GM19468 (cell line): ENCODE measurements at regions not wholly inside any gene's neighbourhood (a gene's known extent, or its start where the extent isn't known, plus 50 kb on each side); places are given as distances from the start of the nearest gene placed in this dataset.

Experiments
- ATAC-seq: cut with Tn5 transposase; IDR thresholded peaks from one replicate; pipeline ENCODE4 v1.9.1; 2021; ENCODE audit warnings: mild to moderate bottlenecking, moderate library complexity, moderate number of reproducible peaks; ENCODE audit not compliant: unreplicated experiment; ENCODE audit errors: extremely low read depth

DNA sequence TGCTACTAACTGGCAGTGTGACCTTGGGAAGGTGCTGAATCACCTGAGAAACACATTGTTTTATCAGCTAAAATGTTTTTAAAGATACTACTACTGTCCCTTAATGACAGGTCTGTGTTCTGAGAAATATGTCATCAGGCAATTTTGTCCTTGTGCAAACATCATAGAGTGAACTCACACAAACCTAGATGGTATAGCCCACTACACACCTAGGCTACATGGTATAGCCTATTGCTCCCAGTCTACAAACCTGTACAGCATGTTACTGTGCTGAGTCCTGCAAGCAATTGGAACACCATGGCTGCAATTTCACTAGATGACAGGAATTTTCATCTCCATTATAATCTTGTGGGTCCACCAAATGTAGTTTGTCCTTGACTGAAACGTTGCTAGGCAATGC lies 101.3 kb upstream of the GUCY1A1 start:
- no peak for ATAC-seq

DNA sequence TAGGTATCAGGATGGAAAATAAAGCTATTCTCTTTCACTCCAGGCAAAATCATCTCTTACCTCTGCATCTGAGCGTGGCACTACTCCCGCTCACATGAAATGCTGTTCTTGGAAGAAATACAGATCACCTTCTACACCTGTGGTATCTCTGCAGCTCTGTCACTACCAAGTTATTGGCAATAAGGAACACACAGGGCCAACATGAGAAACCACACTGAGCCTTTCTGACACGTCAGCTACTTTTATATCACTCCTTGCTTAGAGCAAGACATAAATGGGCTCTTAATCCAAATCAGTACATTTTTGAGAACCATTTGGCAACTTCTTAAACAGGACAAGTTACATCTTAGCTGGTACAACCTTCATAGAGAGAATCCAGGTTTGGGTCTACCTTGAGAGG lies 101.8 kb upstream of the GUCY1A1 start:
- ATAC-seq, result no peak

GRCh38 chr4:155564086-155564485 lies 102.6 kb upstream of the GUCY1A1 start:
- no peak for ATAC-seq

- ATAC-seq, result no peak
These were observed 106.7 kb upstream of the GUCY1A1 start for GRCh38 chr4:155559915-155560314.

GRCh38 chr4:155552180-155552579 lies 114.5 kb upstream of the GUCY1A1 start:
- no peak for ATAC-seq

GRCh38 chr4:155548173-155548572 lies 118.5 kb upstream of the GUCY1A1 start:
- no peak for ATAC-seq

GRCh38 chr4:155546451-155546850 lies 120.2 kb upstream of the GUCY1A1 start:
- ATAC-seq, result no peak

DNA sequence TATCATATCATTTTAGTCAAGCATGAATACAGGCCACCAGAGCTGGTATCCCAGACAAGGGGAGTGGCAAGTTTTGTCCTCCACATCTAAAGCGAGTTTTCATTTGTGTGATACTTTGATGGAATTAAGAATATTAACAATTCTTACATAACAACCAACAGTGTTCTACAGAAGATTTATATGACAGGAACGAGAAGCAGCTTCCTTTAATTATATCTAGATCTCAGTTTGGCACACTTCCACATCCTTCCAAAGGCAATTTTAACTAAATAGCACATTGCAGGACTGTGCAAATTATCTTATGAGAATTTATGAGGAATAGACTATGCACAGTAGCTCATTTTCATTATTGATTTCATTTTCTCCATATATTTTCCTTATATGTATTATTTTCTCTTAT lies 121.2 kb upstream of the GUCY1A1 start:
- no peak for ATAC-seq

GRCh38 chr4:155544547-155544946 lies 122.1 kb upstream of the GUCY1A1 start:
- no peak for ATAC-seq

DNA sequence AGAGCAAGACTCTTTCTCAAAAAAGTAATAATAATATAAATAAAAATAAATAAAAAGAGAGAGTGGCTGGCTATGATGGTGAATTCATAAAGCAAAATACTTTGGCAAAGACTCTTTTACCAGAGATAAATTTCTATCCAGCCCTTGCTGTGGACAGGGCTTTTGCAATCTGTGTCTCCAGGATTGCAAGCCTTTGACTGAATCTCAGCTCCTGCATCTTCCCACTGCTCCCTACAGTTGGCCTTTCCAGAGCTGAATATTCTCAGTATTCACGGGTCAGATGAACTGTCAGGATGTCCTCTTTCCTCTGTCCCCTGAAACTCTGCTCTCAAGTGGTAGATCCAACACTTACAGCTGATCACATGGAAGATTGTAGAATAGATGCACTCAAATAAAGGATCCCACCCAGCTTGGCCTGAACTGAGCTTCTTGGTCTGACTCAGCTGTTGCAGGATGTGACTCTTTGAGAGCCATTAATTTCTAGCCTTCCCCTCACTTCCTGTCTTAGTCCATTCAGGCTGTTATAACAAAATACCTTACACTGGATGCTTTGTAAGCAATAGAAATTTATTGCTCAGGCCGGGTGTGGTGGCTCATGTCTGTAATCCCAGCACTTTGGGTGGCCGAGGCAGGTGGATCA lies 123.4 kb upstream of the GUCY1A1 start:
- ATAC-seq, result peak; percentile 32

DNA sequence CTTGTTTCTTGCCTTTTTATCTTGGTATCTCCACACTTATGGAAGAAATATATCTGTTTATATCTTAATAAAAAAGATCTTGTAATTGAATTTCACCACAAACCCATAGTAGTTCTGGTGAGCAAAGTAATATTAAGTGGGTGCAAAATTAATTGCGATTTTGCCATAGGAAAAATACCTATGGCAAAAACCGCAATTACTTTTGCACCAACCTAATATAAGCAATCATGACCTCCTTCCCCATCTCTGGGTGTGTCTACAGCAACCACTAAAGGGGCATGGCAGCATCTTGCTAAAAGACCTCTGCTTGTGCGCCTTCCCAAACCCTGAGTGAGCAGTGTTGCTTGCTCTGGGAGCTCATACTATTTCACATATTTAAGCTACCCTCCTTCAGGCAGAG lies 124.2 kb upstream of the GUCY1A1 start:
- no peak for ATAC-seq

DNA sequence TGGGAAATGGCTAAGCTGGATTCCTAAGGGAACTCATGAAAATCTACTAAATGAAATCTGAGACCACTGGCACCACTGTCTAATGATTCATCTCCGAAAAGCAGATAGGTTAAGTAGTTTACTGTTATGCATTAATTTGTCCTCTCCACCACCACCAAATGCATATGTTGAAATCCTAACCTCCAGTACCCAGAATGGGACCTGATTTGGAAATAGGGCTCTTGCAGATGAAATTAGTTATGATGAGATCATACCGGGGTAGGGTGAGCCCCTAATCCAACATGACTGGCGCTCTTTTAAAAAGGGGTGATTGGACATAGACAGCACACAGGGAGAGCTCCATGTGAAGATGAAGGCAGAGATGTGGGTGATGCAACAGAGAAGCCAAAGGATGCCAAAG lies 124.9 kb upstream of the GUCY1A1 start:
- no peak for ATAC-seq

DNA sequence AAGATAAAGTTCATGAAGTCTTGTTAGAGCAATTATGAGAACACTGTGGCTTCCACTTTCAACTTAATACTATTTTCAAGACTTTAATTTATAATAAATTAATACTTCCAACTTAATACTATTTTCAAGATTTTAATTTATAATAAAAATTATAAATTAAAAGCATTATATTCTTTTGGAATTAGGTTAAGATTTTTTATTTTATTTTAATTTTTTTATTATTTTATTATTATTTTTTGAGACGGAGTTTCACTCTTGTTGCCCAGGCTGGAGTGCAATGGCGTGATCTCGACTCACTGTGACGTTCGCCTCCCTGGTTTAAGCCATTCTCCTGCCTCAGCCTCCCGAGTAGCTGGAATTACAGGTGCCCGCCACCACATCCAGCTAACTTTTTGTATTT lies 126.0 kb upstream of the GUCY1A1 start:
- no peak for ATAC-seq

GRCh38 chr4:155539746-155540145 lies 126.9 kb upstream of the GUCY1A1 start:
- ATAC-seq, result no peak

DNA sequence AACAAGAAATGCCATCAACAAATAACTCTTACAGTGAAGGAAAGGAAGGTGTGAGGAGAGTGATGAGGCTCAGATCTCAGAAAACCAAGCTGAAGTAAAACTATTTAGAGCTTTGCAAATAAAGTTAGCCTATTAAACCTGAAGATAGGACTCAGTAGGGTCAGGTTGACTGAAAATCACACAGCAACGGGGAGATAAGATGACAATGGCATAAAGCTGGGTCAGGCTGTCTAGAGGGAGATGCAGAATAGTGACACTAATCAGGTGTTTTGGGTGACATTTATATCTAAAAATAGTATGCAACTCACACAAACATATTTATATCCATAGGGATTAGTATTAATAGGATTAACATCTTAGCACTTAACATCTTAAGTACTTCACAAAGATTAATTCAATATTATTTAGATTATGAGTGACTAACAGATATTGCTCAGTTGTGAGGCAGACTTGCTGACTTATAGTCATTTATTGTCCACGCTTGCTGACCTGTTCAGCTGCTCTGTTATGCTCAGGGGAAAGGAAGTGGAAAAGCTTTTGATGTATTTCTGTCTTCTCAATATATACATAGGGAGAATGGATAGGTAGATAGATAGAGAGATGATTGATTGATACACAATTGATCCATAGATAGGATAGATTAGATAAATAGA lies 130.7 kb upstream of the GUCY1A1 start:
- no peak for ATAC-seq

DNA sequence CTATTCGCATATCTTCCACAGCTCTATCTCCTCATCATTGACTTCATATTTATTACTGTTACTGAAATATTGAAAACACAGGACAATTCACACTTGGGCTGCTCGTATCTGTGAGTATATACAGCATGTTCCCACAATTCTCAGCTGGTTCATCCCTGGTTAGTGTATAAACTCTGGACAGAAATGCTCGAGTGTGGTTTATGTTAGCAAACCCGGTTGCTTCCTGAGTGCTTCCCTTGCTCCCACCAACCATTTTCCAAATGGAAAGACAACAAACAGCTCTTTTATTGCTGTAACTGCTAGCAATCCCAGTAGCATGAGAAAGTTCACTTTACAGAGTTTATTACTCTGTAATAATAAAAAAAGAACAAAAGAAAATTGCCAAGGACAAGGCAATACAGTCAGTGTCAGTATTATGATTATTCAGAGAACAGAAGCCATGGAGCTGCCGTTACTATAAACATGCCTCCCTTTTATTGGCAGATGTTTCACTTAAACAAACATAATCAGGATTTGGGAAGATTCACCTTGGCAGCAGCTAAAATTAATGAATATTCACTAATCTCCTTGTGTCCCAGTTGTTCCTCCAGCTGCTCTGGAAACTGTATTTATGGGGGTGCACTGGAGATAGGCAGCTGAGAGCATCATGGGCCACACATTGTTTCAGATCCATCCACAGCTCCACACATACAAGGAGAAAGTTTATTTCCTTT lies 134.1 kb upstream of the GUCY1A1 start:
- no peak for ATAC-seq

- no peak for ATAC-seq
These were observed 135.8 kb upstream of the GUCY1A1 start for GRCh38 chr4:155530857-155531256.

DNA sequence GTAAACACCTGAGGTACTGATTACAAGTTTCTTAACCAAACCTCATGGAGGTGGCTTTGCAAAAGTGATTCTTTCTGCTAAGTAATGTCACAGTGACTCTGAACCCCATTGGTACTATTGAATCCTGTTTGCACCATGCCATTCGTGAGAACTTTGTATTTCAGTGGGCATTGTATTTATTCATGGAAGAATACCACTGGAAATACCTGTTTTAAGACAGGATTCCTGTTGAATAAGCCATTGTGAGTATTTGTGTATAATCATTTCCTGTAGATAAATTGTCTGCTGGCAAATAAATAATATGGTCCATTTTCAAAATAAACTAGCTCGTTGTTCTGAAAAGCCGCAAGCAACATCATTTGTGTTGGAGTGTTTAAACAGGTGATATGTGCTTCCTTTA lies 136.4 kb upstream of the GUCY1A1 start:
- ATAC-seq, result no peak

- ATAC-seq, result no peak
These were observed 136.9 kb upstream of the GUCY1A1 start for GRCh38 chr4:155529716-155530115.

GRCh38 chr4:155529272-155529671 lies 137.4 kb upstream of the GUCY1A1 start:
- ATAC-seq, result no peak

DNA sequence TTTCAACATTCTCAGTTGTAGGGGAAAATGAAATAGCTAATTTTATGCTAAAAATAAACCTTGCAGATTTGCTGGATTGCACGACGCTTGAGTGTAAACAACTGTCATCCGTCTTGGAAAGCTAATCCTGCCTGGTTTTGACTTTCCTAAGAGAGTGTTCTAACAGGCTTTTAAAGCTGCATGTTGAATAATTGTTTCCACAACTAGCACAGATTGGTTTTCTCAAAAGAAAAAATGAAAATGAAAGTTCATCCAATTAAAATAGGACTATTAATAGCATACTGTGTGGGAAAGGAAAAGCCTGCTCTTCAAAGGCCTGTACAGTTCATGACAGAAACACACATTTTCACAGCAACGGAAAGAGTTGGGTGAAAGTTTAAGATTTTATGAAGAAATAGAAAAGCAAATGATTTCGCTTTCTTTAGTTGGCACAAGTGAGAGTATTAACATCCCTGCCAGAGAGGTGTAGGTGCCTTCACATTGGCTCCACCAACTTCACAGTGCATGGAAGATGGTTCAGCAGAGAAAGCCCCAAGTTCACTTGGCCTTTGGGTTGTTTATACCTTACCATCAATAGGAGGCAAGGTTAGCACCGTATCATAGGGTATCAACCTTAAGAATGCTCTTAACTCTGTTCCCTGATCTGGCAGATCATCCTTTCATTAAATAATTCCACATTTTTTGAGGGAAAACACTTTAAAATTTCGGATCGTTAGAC lies 140.0 kb upstream of the GUCY1A1 start:
- no peak for ATAC-seq
